Trophoblast cell (in vitro differentiated cells and primary cell): ENCODE measurements at regions not wholly inside any gene's neighbourhood (a gene's known extent, or its start where the extent isn't known, plus 50 kb on each side); places are given as distances from the start of the nearest gene placed in this dataset.

Experiments used
- DNase-seq, 2 donors: peaks; one replicate each; pipeline ENCODE4 v3.0.0-alpha.2; 2016
- H2AFZ ChIP-seq: 2 replicates; pipeline ENCODE4 v1.6.1; 2013; ENCODE audit warnings: low read length, moderate library complexity, mild to moderate bottlenecking; ENCODE audit not compliant: insufficient read depth, poor library complexity
- H2AK5ac ChIP-seq: 2 replicates; pipeline ENCODE4 v1.6.1; 2013; ENCODE audit warnings: mild to moderate bottlenecking, low read length
- H2BK120ac ChIP-seq: 2 replicates; pipeline ENCODE4 v1.6.1; 2013; ENCODE audit warnings: low read length, mild to moderate bottlenecking, moderate library complexity; ENCODE audit not compliant: insufficient read depth, poor library complexity
- H2BK12ac ChIP-seq: 2 replicates; pipeline ENCODE4 v1.6.1; 2013; ENCODE audit warnings: mild to moderate bottlenecking, low read length, moderate library complexity
- H2BK5ac ChIP-seq: 2 replicates; pipeline ENCODE4 v1.6.1; 2013; ENCODE audit warnings: low read length, low read depth, moderate library complexity, mild to moderate bottlenecking; ENCODE audit not compliant: poor library complexity
- H3K14ac ChIP-seq: 2 replicates; pipeline ENCODE4 v1.6.1; 2013; ENCODE audit warnings: mild to moderate bottlenecking, low read length
- H3K18ac ChIP-seq: 2 replicates; pipeline ENCODE4 v1.6.1; 2013; ENCODE audit warnings: mild to moderate bottlenecking, low read length
- H3K23ac ChIP-seq: 2 replicates; pipeline ENCODE4 v1.6.1; 2013; ENCODE audit warnings: low read length
- H3K27ac ChIP-seq: 2 replicates; pipeline ENCODE4 v1.5.1; 2013; ENCODE audit warnings: low read depth, mild to moderate bottlenecking, inconsistent platforms, low read length, moderate library complexity
- H3K27me3 ChIP-seq: 2 replicates; pipeline ENCODE4 v1.6.1; 2013; ENCODE audit warnings: inconsistent platforms, mild to moderate bottlenecking, low read length, moderate library complexity; ENCODE audit not compliant: insufficient read depth
- H3K36me3 ChIP-seq, 2 experiments: 1 replicate in 1 of 2; 2 replicates in 1 of 2; pipeline ENCODE4 v1.6.1; 2013; ENCODE audit warnings: low read length in 2 of 2, mild to moderate bottlenecking in 2 of 2, moderate library complexity in 1 of 2; ENCODE audit not compliant: insufficient read depth in 2 of 2, control insufficient read depth in 1 of 2
- H3K4ac ChIP-seq: 2 replicates; pipeline ENCODE4 v1.6.1; 2013; ENCODE audit warnings: low read depth, mild to moderate bottlenecking, low read length, moderate library complexity
- H3K4me1 ChIP-seq, 2 experiments: 1 replicate in 1 of 2; 2 replicates in 1 of 2; pipeline ENCODE4 v1.6.1; 2013; ENCODE audit warnings: low read length in 2 of 2, mild to moderate bottlenecking in 2 of 2, moderate library complexity in 1 of 2; ENCODE audit not compliant: insufficient read depth in 2 of 2, control insufficient read depth in 1 of 2
- H3K4me2 ChIP-seq: 2 replicates; pipeline ENCODE4 v1.6.1; 2013; ENCODE audit warnings: inconsistent platforms, mild to moderate bottlenecking, low read length, moderate library complexity
- H3K4me3 ChIP-seq: 2 replicates; pipeline ENCODE4 v1.5.1; 2013; ENCODE audit warnings: mild to moderate bottlenecking, low read depth, low read length, inconsistent platforms
- H3K79me1 ChIP-seq: one replicate; pipeline ENCODE4 v1.6.1; 2013; ENCODE audit warnings: low read length
- H3K79me2 ChIP-seq: 2 replicates; pipeline ENCODE4 v1.6.1; 2013; ENCODE audit warnings: low read length, mild to moderate bottlenecking; ENCODE audit not compliant: control insufficient read depth, insufficient read depth, poor library complexity
- H3K9ac ChIP-seq: 2 replicates; pipeline ENCODE4 v1.6.1; 2013; ENCODE audit warnings: mild to moderate bottlenecking, low read length
- H3K9me3 ChIP-seq: 2 replicates; pipeline ENCODE4 v1.6.1; 2013; ENCODE audit warnings: low read depth, mild to moderate bottlenecking, control low read depth, inconsistent platforms, low read length; ENCODE audit not compliant: insufficient read depth
- H4K12ac ChIP-seq: 2 replicates; pipeline ENCODE4 v1.6.1; 2013; ENCODE audit warnings: low read depth, mild to moderate bottlenecking, low read length, moderate library complexity
- H4K8ac ChIP-seq: 2 replicates; pipeline ENCODE4 v1.6.1; 2013; ENCODE audit warnings: low read depth, mild to moderate bottlenecking, low read length, moderate library complexity
- H4K91ac ChIP-seq: one replicate; pipeline ENCODE4 v1.6.1; 2013; ENCODE audit warnings: low read depth, mild to moderate bottlenecking, low read length, moderate library complexity
- WGBS: extraction: QIAGEN DNeasy Blood & Tissue Kit; methylation state at CpG from one replicate; pipeline ENCODE4 v1.1.7; 2013; ENCODE audit warnings: missing lambda C conversion rate; ENCODE audit not compliant: insufficient read length, insufficient coverage; ENCODE audit errors: extremely low coverage; 5-methylcytosine and 5-hydroxymethylcytosine counted together

- H3K23ac ChIP-seq, result no peak overlapping the region
- no peaks in the 10 kb centered on the region for H3K27me3 ChIP-seq
- H2BK120ac ChIP-seq, result no peak overlapping the region
- H2AFZ ChIP-seq, result no peak overlapping the region
- no peak overlapping the region for H2AK5ac ChIP-seq
- no peaks in the 10 kb centered on the region for H3K36me3 ChIP-seq
- H3K14ac ChIP-seq, result no peak overlapping the region
- DNase-seq, result no peak
- no peaks in the 10 kb centered on the region for H3K9me3 ChIP-seq
- no peak overlapping the region for H4K12ac ChIP-seq
- H3K79me1 ChIP-seq, result no peaks in the 10 kb centered on the region
- H4K8ac ChIP-seq, result no peak overlapping the region
- H3K4me3 ChIP-seq, result no peak overlapping the region
- H3K4me2 ChIP-seq, result no peak overlapping the region
- no peaks in the 10 kb centered on the region for H3K4me1 ChIP-seq
- no peak overlapping the region for H4K91ac ChIP-seq
- no peak overlapping the region for H3K18ac ChIP-seq
- no peak overlapping the region for H2BK5ac ChIP-seq
- no peak overlapping the region for H3K27ac ChIP-seq
- H3K4ac ChIP-seq, result no peak overlapping the region
- no peak overlapping the region for H3K9ac ChIP-seq
- no CpG with 5 or more reads among the region's 3 CpGs for WGBS
- no peaks in the 10 kb centered on the region for H3K79me2 ChIP-seq
- H2BK12ac ChIP-seq, result no peak overlapping the region
Observed at GRCh38 chr12:87651670-87652425, 377.4 kb downstream of the C12orf50 start.

GRCh38 chr12:87642245-87642644 is 387.0 kb downstream of the C12orf50 start:
- no peak overlapping the region for H2AK5ac ChIP-seq
- DNase-seq, result no peak
- H3K18ac ChIP-seq, result no peak overlapping the region
- H3K4ac ChIP-seq, result no peak overlapping the region
- no peaks in the 10 kb centered on the region for H3K27me3 ChIP-seq
- no peak overlapping the region for H2BK120ac ChIP-seq
- no CpG with 5 or more reads among the region's 2 CpGs for WGBS
- H3K14ac ChIP-seq, result no peak overlapping the region
- no peak overlapping the region for H4K91ac ChIP-seq
- H3K79me2 ChIP-seq, result no peaks in the 10 kb centered on the region
- H3K27ac ChIP-seq, result no peak overlapping the region
- no peak overlapping the region for H4K12ac ChIP-seq
- no peaks in the 10 kb centered on the region for H3K4me1 ChIP-seq
- no peak overlapping the region for H2AFZ ChIP-seq
- no peak overlapping the region for H3K4me3 ChIP-seq
- H3K79me1 ChIP-seq, result no peaks in the 10 kb centered on the region
- no peaks in the 10 kb centered on the region for H3K36me3 ChIP-seq
- H3K9ac ChIP-seq, result no peak overlapping the region
- no peak overlapping the region for H2BK12ac ChIP-seq
- H2BK5ac ChIP-seq, result no peak overlapping the region
- no peak overlapping the region for H4K8ac ChIP-seq
- no peaks in the 10 kb centered on the region for H3K9me3 ChIP-seq
- H3K23ac ChIP-seq, result no peak overlapping the region
- H3K4me2 ChIP-seq, result no peak overlapping the region

DNA sequence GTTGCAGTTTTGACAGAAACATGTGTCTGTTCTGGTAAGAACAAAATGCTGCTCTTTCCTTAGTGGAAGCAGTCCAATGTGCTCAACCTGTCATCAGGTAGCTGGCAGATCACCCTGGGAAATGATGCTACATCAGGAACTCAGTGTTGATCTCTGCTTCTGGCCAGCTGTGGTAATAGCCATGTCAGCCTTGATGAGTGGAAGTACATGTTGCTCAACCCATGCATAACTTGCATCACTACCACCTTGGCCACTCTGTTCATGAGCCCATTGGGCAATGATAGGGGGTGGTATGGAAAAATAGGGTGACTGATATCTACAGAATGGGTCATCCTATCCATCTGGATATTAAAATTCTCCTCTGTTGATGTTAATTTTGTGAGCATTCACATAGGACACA is 411.0 kb downstream of the C12orf50 start:
- H4K12ac ChIP-seq, result no peak overlapping the region
- H2BK5ac ChIP-seq, result no peak overlapping the region
- H2BK120ac ChIP-seq, result no peak overlapping the region
- no peak overlapping the region for H3K14ac ChIP-seq
- H3K9ac ChIP-seq, result no peak overlapping the region
- DNase-seq, result no peak
- H2BK12ac ChIP-seq, result no peak overlapping the region
- no peaks in the 10 kb centered on the region for H3K9me3 ChIP-seq
- no peak overlapping the region for H3K18ac ChIP-seq
- no peaks in the 10 kb centered on the region for H3K79me1 ChIP-seq
- H3K4me1 ChIP-seq, result no peaks in the 10 kb centered on the region
- no peak overlapping the region for H3K4me2 ChIP-seq
- H3K4me3 ChIP-seq, result no peak overlapping the region
- no peak overlapping the region for H3K4ac ChIP-seq
- H3K27ac ChIP-seq, result no peak overlapping the region
- H2AK5ac ChIP-seq, result no peak overlapping the region
- no peak overlapping the region for H4K8ac ChIP-seq
- H3K79me2 ChIP-seq, result no peaks in the 10 kb centered on the region
- no peak overlapping the region for H2AFZ ChIP-seq
- no peak overlapping the region for H3K23ac ChIP-seq
- H3K36me3 ChIP-seq, result no peaks in the 10 kb centered on the region
- H3K27me3 ChIP-seq, result no peaks in the 10 kb centered on the region
- H4K91ac ChIP-seq, result no peak overlapping the region

DNA sequence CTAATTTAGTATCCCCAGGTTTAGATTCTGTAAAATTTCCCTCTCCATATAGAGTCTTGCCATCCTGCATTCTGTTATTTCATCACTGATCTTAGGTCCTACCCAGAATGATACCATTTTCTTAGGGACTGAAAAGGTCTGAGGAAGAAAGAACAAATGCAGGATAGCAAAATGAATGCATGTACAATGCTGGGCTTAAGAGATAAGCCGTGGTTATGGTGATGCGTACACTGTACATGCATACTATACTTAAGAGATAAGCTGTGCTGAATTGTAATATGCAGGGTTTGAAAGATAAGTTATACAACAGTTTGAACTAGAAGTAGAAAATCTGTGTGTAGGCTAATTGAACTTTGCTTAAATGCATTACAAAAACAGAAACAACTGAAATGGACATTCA is 416.2 kb downstream of the C12orf50 start:
- no peaks in the 10 kb centered on the region for H3K79me2 ChIP-seq
- H2BK12ac ChIP-seq, result no peak overlapping the region
- H3K27ac ChIP-seq, result no peak overlapping the region
- no peaks in the 10 kb centered on the region for H3K79me1 ChIP-seq
- no peaks in the 10 kb centered on the region for H3K27me3 ChIP-seq
- H3K36me3 ChIP-seq, result no peaks in the 10 kb centered on the region
- H3K4me3 ChIP-seq, result no peak overlapping the region
- H2BK120ac ChIP-seq, result no peak overlapping the region
- H2AK5ac ChIP-seq, result no peak overlapping the region
- WGBS, result no CpG with 5 or more reads among the region's 2 CpGs
- H4K91ac ChIP-seq, result no peak overlapping the region
- H3K9me3 ChIP-seq, result no peaks in the 10 kb centered on the region
- H4K8ac ChIP-seq, result no peak overlapping the region
- DNase-seq, result no peak
- H3K14ac ChIP-seq, result no peak overlapping the region
- no peak overlapping the region for H3K18ac ChIP-seq
- H3K4me1 ChIP-seq, result no peaks in the 10 kb centered on the region
- no peak overlapping the region for H3K9ac ChIP-seq
- no peak overlapping the region for H2BK5ac ChIP-seq
- no peak overlapping the region for H3K4me2 ChIP-seq
- no peak overlapping the region for H3K4ac ChIP-seq
- H2AFZ ChIP-seq, result no peak overlapping the region
- H4K12ac ChIP-seq, result no peak overlapping the region
- no peak overlapping the region for H3K23ac ChIP-seq
